GM12875 (cell line): ENCODE measurements at regions not wholly inside any gene's neighbourhood (a gene's known extent, or its start where the extent isn't known, plus 50 kb on each side); places are given as distances from the start of the nearest gene placed in this dataset.

Source experiments
- H3K4me3 ChIP-seq: one replicate; pipeline ENCODE4 v1.5.1; 2011; ENCODE audit warnings: low read depth, low read length, control low read depth
- TF ChIP-seq, protein P1 (sequence below): IDR thresholded peaks from 2 replicates; pipeline ENCODE4 v1.5.1; 2011; ENCODE audit warnings: low read depth, mild to moderate bottlenecking, control low read depth, inconsistent platforms, low read length, moderate library complexity, borderline replicate concordance; ENCODE audit not compliant: insufficient read depth

DNA sequence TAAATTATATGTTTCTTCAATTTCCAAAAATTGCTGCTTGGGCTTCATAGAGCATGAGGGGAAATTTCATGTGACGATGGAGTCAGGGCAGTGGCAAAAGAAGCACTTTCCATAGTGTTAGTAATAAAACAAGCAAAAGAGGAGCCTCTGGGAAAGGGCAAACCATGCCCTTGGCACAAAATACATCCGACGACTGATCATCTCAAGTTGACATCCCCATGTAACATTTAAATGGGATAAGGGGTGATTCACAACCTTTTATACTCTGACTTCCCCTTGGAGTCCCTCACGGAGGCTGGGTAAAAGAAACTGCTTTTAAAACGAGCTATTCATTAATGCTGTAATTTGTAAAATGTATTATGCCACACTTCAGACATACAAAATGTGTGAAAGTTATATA lies 161.4 kb upstream of the DMRT1 start:
- TF ChIP-seq, protein P1, sequence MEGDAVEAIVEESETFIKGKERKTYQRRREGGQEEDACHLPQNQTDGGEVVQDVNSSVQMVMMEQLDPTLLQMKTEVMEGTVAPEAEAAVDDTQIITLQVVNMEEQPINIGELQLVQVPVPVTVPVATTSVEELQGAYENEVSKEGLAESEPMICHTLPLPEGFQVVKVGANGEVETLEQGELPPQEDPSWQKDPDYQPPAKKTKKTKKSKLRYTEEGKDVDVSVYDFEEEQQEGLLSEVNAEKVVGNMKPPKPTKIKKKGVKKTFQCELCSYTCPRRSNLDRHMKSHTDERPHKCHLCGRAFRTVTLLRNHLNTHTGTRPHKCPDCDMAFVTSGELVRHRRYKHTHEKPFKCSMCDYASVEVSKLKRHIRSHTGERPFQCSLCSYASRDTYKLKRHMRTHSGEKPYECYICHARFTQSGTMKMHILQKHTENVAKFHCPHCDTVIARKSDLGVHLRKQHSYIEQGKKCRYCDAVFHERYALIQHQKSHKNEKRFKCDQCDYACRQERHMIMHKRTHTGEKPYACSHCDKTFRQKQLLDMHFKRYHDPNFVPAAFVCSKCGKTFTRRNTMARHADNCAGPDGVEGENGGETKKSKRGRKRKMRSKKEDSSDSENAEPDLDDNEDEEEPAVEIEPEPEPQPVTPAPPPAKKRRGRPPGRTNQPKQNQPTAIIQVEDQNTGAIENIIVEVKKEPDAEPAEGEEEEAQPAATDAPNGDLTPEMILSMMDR: no peak
- no peak overlapping the region for H3K4me3 ChIP-seq

- no peak overlapping the region for H3K4me3 ChIP-seq
- TF ChIP-seq, protein P1: no peak
Observed at GRCh38 chr9:682633-683508, 158.6 kb upstream of the DMRT1 start.

- TF ChIP-seq, protein P1: no peak
- H3K4me3 ChIP-seq: no peak overlapping the region
Observed at GRCh38 chr9:683509-684021, 157.9 kb upstream of the DMRT1 start.

DNA sequence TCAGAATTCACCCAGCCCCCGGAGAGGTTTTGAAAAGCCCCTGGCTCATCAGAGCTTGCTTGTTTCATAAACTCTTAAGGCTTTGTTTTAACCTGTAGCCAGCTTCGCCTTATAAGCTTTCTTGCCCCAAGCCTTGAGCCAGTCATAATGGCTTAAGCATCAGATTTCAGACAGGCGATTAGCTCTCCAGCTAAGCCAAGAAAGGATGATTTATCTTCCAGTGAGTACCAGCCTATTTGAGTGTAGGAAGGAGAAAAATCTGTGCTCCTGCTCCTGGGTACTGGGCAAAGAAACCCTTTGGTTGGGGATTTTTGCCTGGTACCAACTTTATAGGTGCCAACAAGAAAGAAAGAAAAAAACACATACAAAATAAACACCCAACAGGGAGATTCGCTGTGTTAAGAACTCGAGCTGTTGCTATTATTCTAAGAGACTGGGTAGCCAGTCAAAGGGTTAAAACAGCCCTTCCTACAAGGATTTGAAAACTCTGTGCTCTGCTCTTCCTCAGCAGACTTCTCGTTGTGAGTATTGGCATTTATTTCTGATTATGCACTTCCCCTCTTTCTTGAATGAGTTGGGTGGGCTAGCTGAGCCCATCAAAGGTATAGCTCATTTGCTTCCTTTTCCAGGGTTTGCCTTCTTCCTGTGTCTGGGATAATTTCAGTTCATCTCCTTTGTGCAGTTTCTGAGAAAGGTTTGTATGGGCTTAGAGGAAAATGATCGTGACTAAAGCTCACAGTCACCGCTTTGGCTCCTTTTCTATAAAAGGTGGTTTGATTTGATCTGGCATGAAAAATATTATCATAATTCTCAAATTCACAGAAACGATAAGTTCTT lies 157.2 kb upstream of the DMRT1 start:
- no peak overlapping the region for H3K4me3 ChIP-seq
- TF ChIP-seq, protein P1: no peak

GRCh38 chr9:684941-685340 lies 156.6 kb upstream of the DMRT1 start:
- TF ChIP-seq, protein P1: no peak
- no peak overlapping the region for H3K4me3 ChIP-seq

- no peak overlapping the region for H3K4me3 ChIP-seq
- TF ChIP-seq, protein P1: no peak
Observed at GRCh38 chr9:686321-686813, 155.1 kb upstream of the DMRT1 start.
